ENCODE measurements at regions not wholly inside any gene's neighbourhood (a gene's known extent, or its start where the extent isn't known, plus 50 kb on each side); places are given as distances from the start of the nearest gene placed in this dataset.

- no peak for DNase-seq
Observed at GRCh38 chr6:109922851-109923250, 55.3 kb upstream of the GPR6 start.

GRCh38 chr6:109925075-109925474 is 53.0 kb upstream of the GPR6 start:
- DNase-seq, result no peak

DNA sequence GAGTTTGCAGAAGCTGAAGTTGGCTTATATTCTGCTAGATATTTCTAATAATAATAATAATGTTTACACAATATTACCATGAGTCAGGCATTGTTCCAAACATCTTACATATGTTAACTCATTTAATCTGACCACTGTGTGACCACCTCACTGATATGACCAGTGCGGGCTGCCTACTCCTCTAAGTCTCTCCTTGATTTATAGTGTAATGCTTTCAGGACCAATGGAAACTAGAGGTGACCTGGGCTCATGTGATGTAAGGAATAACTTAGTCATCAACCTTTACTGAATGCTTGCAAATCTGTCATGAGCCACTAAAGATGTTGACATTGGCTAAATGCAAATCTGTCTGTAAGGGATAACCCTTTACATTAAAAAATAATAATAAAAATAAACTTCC is 51.1 kb upstream of the GPR6 start:
- DNase-seq, result no peak
